Adrenal gland (tissue), 9 donors: ENCODE measurements at regions not wholly inside any gene's neighbourhood (a gene's known extent, or its start where the extent isn't known, plus 50 kb on each side); places are given as distances from the start of the nearest gene placed in this dataset.

ENCODE experiments used
- DNase-seq, 7 donors: peaks; one replicate each; pipeline ENCODE4 v3.0.0-alpha.2; 2019 to 2020
- H3K27ac ChIP-seq, 5 donors: fragments of 200-600 bp; sonication (generic) in 4 of 5; 1 replicate in 3 of 5; 2 replicates in 2 of 5; pipeline versions ENCODE4 v1.5.1 to v1.8.0; 2016 to 2020; ENCODE audit warnings: mild to moderate bottlenecking in 1 of 5
- H3K27me3 ChIP-seq: fragments of 200-600 bp; 2 replicates; pipeline ENCODE4 v1.8.0; 2021
- H3K36me3 ChIP-seq, 2 donors: fragments of 200-600 bp; replicated peaks in 1 of 2; 1 replicate in 1 of 2; 2 replicates in 1 of 2; pipeline versions ENCODE4 v1.5.1 to v1.8.0; 2018 to 2022
- H3K4me1 ChIP-seq, 2 donors: fragments of 200-600 bp; replicated peaks in 1 of 2; 1 replicate in 1 of 2; 2 replicates in 1 of 2; pipeline versions ENCODE4 v1.5.1 to v1.8.0; 2018 to 2021
- H3K4me3 ChIP-seq, 4 donors: fragments of 200-600 bp; sonication (generic) in 3 of 4; one replicate each; pipeline ENCODE4 v1.5.1; 2016 to 2018
- H3K9me3 ChIP-seq, 3 donors: fragments of 200-600 bp; sonication (generic) in 1 of 3; replicated peaks in 1 of 3; 1 replicate in 2 of 3; 2 replicates in 1 of 3; pipeline versions ENCODE4 v1.5.1 to v1.8.0; 2016 to 2021
- POLR2A ChIP-seq, 2 donors: fragments of 450-650 bp; IDR thresholded peaks; one replicate each; pipeline ENCODE4 v1.6.1; 2017; ENCODE audit warnings: antibody characterized with exemption in 2 of 2, mild to moderate bottlenecking in 2 of 2, moderate library complexity in 1 of 2
- WGBS, 4 donors: extraction: QIAGEN DNeasy Blood & Tissue Kit in 2 of 4; methylation state at CpG; one replicate each; pipeline versions ENCODE4 v1.1.5 to v1.1.7; 2013 to 2017; 5-methylcytosine and 5-hydroxymethylcytosine counted together
- intact Hi-C, 2 donors: fragments of 100-400 bp; cut with DNase I; formaldehyde crosslinking; loops; one replicate each; pipeline versions ENCODE4 v1.14.1 to v1.15.0; 2022 to 2023
- TF ChIP-seq, protein P1 (sequence below), 6 experiments: fragments of 450-650 bp in 4 of 6; fragments of 200-600 bp in 2 of 6; sonication (generic) in 1 of 6; IDR thresholded peaks; 1 replicate in 5 of 6; 2 replicates in 1 of 6; pipeline versions ENCODE4 v1.5.1 to v1.8.0; 2016 to 2021; ENCODE audit warnings: antibody characterized with exemption in 6 of 6, mild to moderate bottlenecking in 2 of 6, moderate library complexity in 1 of 6
- donor health status: healthy with polysubstance abuse.
- donor health status: Bipolar disorder and iron deficiency.
- donor health status: DM: yes; HTN: yes; CAD: no.
- donor health status: DM: no; HTN: no; CAD: no.
- donor health status: DM: no; HTN: no; CAD: no.

DNA sequence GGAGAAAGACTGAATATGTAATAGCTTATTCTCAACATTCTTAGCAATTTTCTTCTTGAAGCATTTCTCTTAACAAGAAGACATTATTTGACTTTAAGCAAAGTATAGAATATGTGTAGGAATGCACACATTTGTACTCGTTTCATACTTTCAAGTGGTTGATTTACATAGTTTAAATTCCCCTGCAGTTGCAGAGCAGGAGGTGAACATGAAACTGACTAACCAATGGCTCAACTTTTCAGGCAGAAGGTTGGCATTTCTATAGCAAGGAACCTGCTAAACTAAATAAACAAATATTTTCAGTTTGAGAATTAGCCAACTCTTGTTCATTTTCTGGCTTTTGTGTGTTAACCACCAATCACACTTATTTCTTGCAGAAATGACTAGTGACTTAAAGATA lies 145.4 kb upstream of the MYO16 start:
- Histone ChIP-seq H3K36me3 (no peaks in the 10 kb centered on the region), H3K27ac (no peak overlapping the region), H3K4me3 (no peak overlapping the region), H3K4me1 (no peaks in the 10 kb centered on the region), H3K27me3 (no peaks in the 10 kb centered on the region), H3K9me3 (no peaks in the 10 kb centered on the region)
- TF ChIP-seq, protein P1, sequence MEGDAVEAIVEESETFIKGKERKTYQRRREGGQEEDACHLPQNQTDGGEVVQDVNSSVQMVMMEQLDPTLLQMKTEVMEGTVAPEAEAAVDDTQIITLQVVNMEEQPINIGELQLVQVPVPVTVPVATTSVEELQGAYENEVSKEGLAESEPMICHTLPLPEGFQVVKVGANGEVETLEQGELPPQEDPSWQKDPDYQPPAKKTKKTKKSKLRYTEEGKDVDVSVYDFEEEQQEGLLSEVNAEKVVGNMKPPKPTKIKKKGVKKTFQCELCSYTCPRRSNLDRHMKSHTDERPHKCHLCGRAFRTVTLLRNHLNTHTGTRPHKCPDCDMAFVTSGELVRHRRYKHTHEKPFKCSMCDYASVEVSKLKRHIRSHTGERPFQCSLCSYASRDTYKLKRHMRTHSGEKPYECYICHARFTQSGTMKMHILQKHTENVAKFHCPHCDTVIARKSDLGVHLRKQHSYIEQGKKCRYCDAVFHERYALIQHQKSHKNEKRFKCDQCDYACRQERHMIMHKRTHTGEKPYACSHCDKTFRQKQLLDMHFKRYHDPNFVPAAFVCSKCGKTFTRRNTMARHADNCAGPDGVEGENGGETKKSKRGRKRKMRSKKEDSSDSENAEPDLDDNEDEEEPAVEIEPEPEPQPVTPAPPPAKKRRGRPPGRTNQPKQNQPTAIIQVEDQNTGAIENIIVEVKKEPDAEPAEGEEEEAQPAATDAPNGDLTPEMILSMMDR (IDR thresholded peaks at IDR 0.05), result no peak
- TF ChIP-seq POLR2A (IDR thresholded peaks at IDR 0.05), result no peak
- DNase-seq, result no peak
- intact Hi-C loops, result no loop called here
- WGBS, 4 donors, result 19 to 49% (median 30%) methylated on average over 1 of the region's 1 CpG

DNA sequence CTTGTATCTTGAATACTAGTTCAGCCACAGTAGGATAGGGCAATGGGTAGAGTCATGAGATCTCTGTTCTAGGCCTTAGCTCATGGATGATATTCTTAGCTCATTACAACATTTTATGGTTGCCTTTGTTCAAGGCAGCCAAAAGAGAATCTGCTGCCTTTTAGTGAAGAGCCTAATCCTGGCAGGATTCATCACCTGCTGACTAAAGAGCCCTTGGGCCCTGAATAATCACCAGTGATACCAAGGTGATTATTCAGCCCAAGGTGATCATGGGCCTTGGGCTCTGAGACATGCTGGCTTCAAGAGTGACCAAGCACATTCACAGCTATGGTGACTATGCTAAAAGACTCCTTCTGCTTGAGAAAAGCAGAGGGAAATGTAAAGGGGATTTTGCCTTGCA lies 143.3 kb upstream of the MYO16 start:
- DNase-seq, result no peak
- intact Hi-C loops, result no loop called here
- Histone ChIP-seq H3K4me3 (no peak overlapping the region), H3K4me1 (no peaks in the 10 kb centered on the region), H3K9me3 (no peaks in the 10 kb centered on the region), H3K36me3 (no peaks in the 10 kb centered on the region), H3K27me3 (no peaks in the 10 kb centered on the region), H3K27ac (no peak overlapping the region)
- TF ChIP-seq, protein P1 (IDR thresholded peaks at IDR 0.05), result no peak
- TF ChIP-seq POLR2A (IDR thresholded peaks at IDR 0.05), result no peak

DNA sequence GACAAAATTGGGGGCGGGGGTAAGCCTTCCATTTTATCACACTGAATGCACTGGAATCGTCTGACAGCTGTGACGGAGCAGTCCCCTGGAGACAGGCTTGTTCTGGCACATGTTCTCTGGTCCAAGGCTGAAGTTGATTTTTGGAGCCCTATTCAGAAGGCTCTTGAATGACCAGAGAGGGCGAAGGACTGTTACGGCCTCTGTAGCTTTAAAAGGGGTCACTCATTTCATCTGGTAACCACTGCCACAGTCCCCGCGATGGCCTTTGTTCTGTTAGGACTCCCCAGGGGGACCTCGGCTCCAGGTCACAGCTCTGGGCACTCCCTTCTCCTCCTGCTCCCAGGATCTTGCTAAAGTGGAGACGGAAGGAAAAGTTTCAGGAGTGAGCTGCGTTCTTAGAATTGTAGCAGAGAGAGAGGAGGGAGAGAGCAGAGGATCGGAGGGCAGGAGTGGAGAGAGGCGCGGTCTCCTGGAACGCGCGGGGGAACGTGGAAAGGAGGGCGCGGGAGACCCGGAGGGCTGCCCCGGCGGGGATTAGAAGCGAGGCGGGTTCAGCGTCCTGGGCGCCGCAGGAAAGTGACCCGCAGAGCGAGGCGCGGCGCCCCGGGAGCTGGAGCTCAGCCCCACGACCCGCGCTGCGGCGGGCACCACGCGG lies 134.3 kb upstream of the MYO16 start:
- no peak for TF ChIP-seq POLR2A (IDR thresholded peaks at IDR 0.05)
- TF ChIP-seq, protein P1 (IDR thresholded peaks at IDR 0.05), result no peak
- H3K27me3 ChIP-seq, result peaks cover 28% of the 10 kb centered on the region
- no peaks in the 10 kb centered on the region for H3K9me3 ChIP-seq
- no peaks in the 10 kb centered on the region for H3K4me1 ChIP-seq
- intact Hi-C loops, result no loop called here
- H3K27ac ChIP-seq, result no peak overlapping the region
- H3K4me3 ChIP-seq, result no peak overlapping the region
- H3K36me3 ChIP-seq, result no peaks in the 10 kb centered on the region
- DNase-seq, result no peak
- WGBS, 4 donors, result 2 to 4% (median 2%) methylated on average over 33 to 40 of the region's 40 CpGs

DNA sequence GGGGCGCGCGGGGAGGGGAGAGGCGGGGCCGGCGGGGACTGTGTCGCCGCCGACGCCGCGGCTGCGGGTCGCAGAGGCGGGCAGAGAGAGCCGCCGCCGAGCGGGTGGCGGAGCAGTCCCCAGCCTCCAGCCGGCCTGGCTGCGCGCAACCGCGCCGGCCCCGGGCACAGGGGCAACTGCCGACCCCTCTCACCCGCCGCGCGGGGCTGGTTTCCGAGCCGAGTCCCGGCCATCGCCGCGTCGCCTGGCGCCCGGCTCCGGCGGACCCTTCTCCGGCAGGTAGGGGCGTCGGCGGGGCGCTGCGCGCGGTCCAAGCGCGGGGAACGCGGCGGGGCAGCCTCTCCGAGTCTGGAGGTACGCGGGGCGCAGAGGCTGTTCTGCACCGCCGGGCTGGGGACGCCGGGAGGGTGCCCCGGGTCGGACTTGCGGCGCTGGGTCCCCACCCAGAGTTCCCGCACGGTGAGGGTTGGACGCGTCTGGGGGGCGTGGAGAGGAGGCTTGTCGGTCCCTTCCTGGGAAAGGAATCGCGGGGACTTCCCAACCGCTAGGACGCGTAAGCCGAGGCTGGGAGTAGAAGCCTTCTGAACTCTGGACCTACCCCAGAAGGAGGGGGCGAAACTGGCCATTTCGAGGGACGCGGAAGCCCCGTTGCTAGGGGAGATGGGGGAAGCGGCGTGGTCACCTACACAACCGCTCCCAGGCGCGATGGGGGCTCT lies 133.6 kb upstream of the MYO16 start:
- Histone ChIP-seq H3K4me1 (no peaks in the 10 kb centered on the region), H3K36me3 (no peaks in the 10 kb centered on the region), H3K4me3 (no peak overlapping the region), H3K9me3 (no peaks in the 10 kb centered on the region), H3K27ac (no peak overlapping the region), H3K27me3 (peaks cover 28% of the 10 kb centered on the region)
- TF ChIP-seq, protein P1 (IDR thresholded peaks at IDR 0.05), result no peak
- no peak for TF ChIP-seq POLR2A (IDR thresholded peaks at IDR 0.05)
- WGBS, 4 donors, result 0 to 2% (median 1%) methylated on average over 9 to 89 of the region's 90 CpGs
- no peak for DNase-seq
- intact Hi-C loops, result no loop called here
